Neural progenitor cell (in vitro differentiated cells): ENCODE measurements at regions not wholly inside any gene's neighbourhood (a gene's known extent, or its start where the extent isn't known, plus 50 kb on each side); places are given as distances from the start of the nearest gene placed in this dataset.

Experiments used
- DNase-seq: peaks from one replicate; pipeline ENCODE4 v3.0.0-alpha.2; 2016; ENCODE audit warnings: low spot score
- H2AFZ ChIP-seq: fragments of 200-600 bp; sonication (generic); replicated peaks from 2 replicates; pipeline ENCODE4 v1.6.1; 2016; ENCODE audit warnings: antibody characterized with exemption
- H3F3A ChIP-seq: fragments of 200-600 bp; sonication (generic); 2 replicates; pipeline ENCODE4 v1.6.1; 2016; ENCODE audit warnings: antibody characterized with exemption, low read depth
- H3K27ac ChIP-seq: fragments of 200-600 bp; sonication (generic); 2 replicates; pipeline ENCODE4 v1.5.1; 2016; ENCODE audit warnings: mild to moderate bottlenecking
- H3K27me3 ChIP-seq: fragments of 200-600 bp; sonication (generic); 2 replicates; pipeline ENCODE4 v1.6.1; 2016; ENCODE audit warnings: mild to moderate bottlenecking, moderate library complexity
- H3K36me3 ChIP-seq: fragments of 200-600 bp; sonication (generic); 2 replicates; pipeline ENCODE4 v1.5.1; 2016
- H3K4me1 ChIP-seq: fragments of 200-600 bp; sonication (generic); 2 replicates; pipeline ENCODE4 v1.6.1; 2016; ENCODE audit warnings: mixed run types
- H3K4me2 ChIP-seq: fragments of 200-600 bp; sonication (generic); 2 replicates; pipeline ENCODE4 v1.6.1; 2016
- H3K4me3 ChIP-seq: fragments of 200-600 bp; sonication (generic); 2 replicates; pipeline ENCODE4 v1.5.1; 2016
- H3K79me2 ChIP-seq: fragments of 200-600 bp; sonication (generic); 2 replicates; pipeline ENCODE4 v1.6.1; 2016; ENCODE audit warnings: low read depth
- H3K9ac ChIP-seq: fragments of 200-600 bp; sonication (generic); 2 replicates; pipeline ENCODE4 v1.6.1; 2016
- H3K9me3 ChIP-seq: fragments of 200-600 bp; sonication (generic); 2 replicates; pipeline ENCODE4 v1.5.1; 2016; ENCODE audit warnings: low read depth
- H4K20me1 ChIP-seq: fragments of 200-600 bp; sonication (generic); 2 replicates; pipeline ENCODE4 v1.6.1; 2016; ENCODE audit warnings: low read depth
- H3K27ac Mint-ChIP-seq: 3 replicates; pipeline ENCODE4 v1.8.0; 2021; ENCODE audit warnings: mixed read lengths
- H3K27me3 Mint-ChIP-seq: 2 replicates; pipeline ENCODE4 v1.8.0; 2022; ENCODE audit warnings: low read depth, mild to moderate bottlenecking, inconsistent platforms, moderate library complexity, mixed read lengths; ENCODE audit not compliant: insufficient read depth
- H3K36me3 Mint-ChIP-seq: 3 replicates; pipeline ENCODE4 v1.8.0; 2021; ENCODE audit warnings: mixed read lengths
- H3K4me1 Mint-ChIP-seq: 3 replicates; pipeline ENCODE4 v1.8.0; 2021; ENCODE audit warnings: mixed read lengths
- H3K4me3 Mint-ChIP-seq: 3 replicates; pipeline ENCODE4 v1.8.0; 2021; ENCODE audit warnings: mild to moderate bottlenecking, moderate library complexity, mixed read lengths
- H3K9me3 Mint-ChIP-seq: 3 replicates; pipeline ENCODE4 v1.8.0; 2020; ENCODE audit warnings: mixed read lengths
- CTCF ChIP-seq: fragments of 200-600 bp; sonication (generic); IDR thresholded peaks from 2 replicates; pipeline ENCODE4 v1.5.1; 2017; ENCODE audit warnings: antibody characterized with exemption, mild to moderate bottlenecking
- EZH2 ChIP-seq: fragments of 200-600 bp; sonication (generic); IDR thresholded peaks from 2 replicates; pipeline ENCODE4 v1.6.1; 2017; ENCODE audit warnings: antibody characterized with exemption, mild to moderate bottlenecking, moderate library complexity
- EZH2phosphoT487 ChIP-seq: fragments of 200-600 bp; sonication (generic); IDR thresholded peaks from 2 replicates; pipeline ENCODE4 v1.6.1; 2017; ENCODE audit warnings: antibody characterized with exemption

GRCh38 chr10:117450940-117451339, 75.7 kb upstream of the PDZD8 start:
- no peak overlapping the region for H2AFZ ChIP-seq
- Mint-ChIP-seq H3K36me3 (peaks cover 2% of the 10 kb centered on the region), H3K9me3 (peaks cover 19% of the 10 kb centered on the region), H3K27me3 (peaks cover 15% of the 10 kb centered on the region), H3K4me1 (peaks cover 8% of the 10 kb centered on the region), H3K4me3 (no peak overlapping the region), H3K27ac (no peak overlapping the region)
- no peaks in the 10 kb centered on the region for H3K79me2 ChIP-seq
- H3K27me3 ChIP-seq: no peaks in the 10 kb centered on the region
- H3K9me3 ChIP-seq: peaks cover 4% of the 10 kb centered on the region
- H3K9ac ChIP-seq: no peak overlapping the region
- H3F3A ChIP-seq: peaks cover 8% of the 10 kb centered on the region
- H3K4me1 ChIP-seq: peaks cover 9% of the 10 kb centered on the region
- no peak overlapping the region for H3K27ac ChIP-seq
- no peak overlapping the region for H3K4me2 ChIP-seq
- TF ChIP-seq EZH2: no peak
- TF ChIP-seq CTCF: no peak
- TF ChIP-seq EZH2phosphoT487: no peak
- H4K20me1 ChIP-seq: no peaks in the 10 kb centered on the region
- no peak for DNase-seq
- no peaks in the 10 kb centered on the region for H3K36me3 ChIP-seq
- H3K4me3 ChIP-seq: no peak overlapping the region

GRCh38 chr10:117449636-117450035, 74.4 kb upstream of the PDZD8 start:
- Histone ChIP-seq H4K20me1 (no peaks in the 10 kb centered on the region), H3K79me2 (no peaks in the 10 kb centered on the region), H3K4me1 (peaks cover 9% of the 10 kb centered on the region), H3F3A (peaks cover 8% of the 10 kb centered on the region), H3K36me3 (no peaks in the 10 kb centered on the region), H3K9ac (no peak overlapping the region), H2AFZ (no peak overlapping the region), H3K4me3 (no peak overlapping the region), H3K4me2 (no peak overlapping the region), H3K27me3 (no peaks in the 10 kb centered on the region), H3K27ac (no peak overlapping the region), H3K9me3 (peaks cover 4% of the 10 kb centered on the region)
- H3K9me3 Mint-ChIP-seq: peaks cover 26% of the 10 kb centered on the region
- peaks cover 18% of the 10 kb centered on the region for H3K27me3 Mint-ChIP-seq
- DNase-seq: no peak
- H3K27ac Mint-ChIP-seq: no peak overlapping the region
- peaks cover 2% of the 10 kb centered on the region for H3K36me3 Mint-ChIP-seq
- H3K4me1 Mint-ChIP-seq: peaks cover 8% of the 10 kb centered on the region
- TF ChIP-seq CTCF (peak; percentile 41), EZH2 (no peak)
- no peak overlapping the region for H3K4me3 Mint-ChIP-seq

GRCh38 chr10:117448802-117449201, 73.6 kb upstream of the PDZD8 start:
- H3K4me3 Mint-ChIP-seq: no peak overlapping the region
- no peak overlapping the region for H3K27ac Mint-ChIP-seq
- peaks cover 25% of the 10 kb centered on the region for H3K9me3 Mint-ChIP-seq
- no peak overlapping the region for H3K4me3 ChIP-seq
- no peak overlapping the region for H3K4me2 ChIP-seq
- H3K27ac ChIP-seq: no peak overlapping the region
- H3K9me3 ChIP-seq: peaks cover 4% of the 10 kb centered on the region
- H3K79me2 ChIP-seq: no peaks in the 10 kb centered on the region
- DNase-seq: no peak
- peaks cover 18% of the 10 kb centered on the region for H3K27me3 Mint-ChIP-seq
- peaks cover 8% of the 10 kb centered on the region for H3K4me1 Mint-ChIP-seq
- TF ChIP-seq EZH2 (no peak), CTCF (no peak), EZH2phosphoT487 (no peak)
- H4K20me1 ChIP-seq: no peaks in the 10 kb centered on the region
- no peak overlapping the region for H2AFZ ChIP-seq
- H3F3A ChIP-seq: peaks cover 8% of the 10 kb centered on the region
- H3K9ac ChIP-seq: no peak overlapping the region
- H3K36me3 ChIP-seq: no peaks in the 10 kb centered on the region
- H3K4me1 ChIP-seq: peaks cover 9% of the 10 kb centered on the region
- H3K27me3 ChIP-seq: no peaks in the 10 kb centered on the region
- H3K36me3 Mint-ChIP-seq: peaks cover 2% of the 10 kb centered on the region

GRCh38 chr10:117445992-117446391, 70.8 kb upstream of the PDZD8 start:
- Histone ChIP-seq H3K4me2 (no peak overlapping the region), H3K9me3 (no peaks in the 10 kb centered on the region), H4K20me1 (no peaks in the 10 kb centered on the region), H3K9ac (no peak overlapping the region), H3K36me3 (no peaks in the 10 kb centered on the region), H3K27ac (no peak overlapping the region), H3K27me3 (no peaks in the 10 kb centered on the region), H3K4me1 (peaks cover 9% of the 10 kb centered on the region), H3K79me2 (no peaks in the 10 kb centered on the region), H3F3A (peaks cover 8% of the 10 kb centered on the region), H2AFZ (no peak overlapping the region), H3K4me3 (no peak overlapping the region)
- TF ChIP-seq EZH2phosphoT487 (no peak), CTCF (no peak), EZH2 (no peak)
- peaks cover 16% of the 10 kb centered on the region for H3K4me1 Mint-ChIP-seq
- H3K27ac Mint-ChIP-seq: no peak overlapping the region
- no peak overlapping the region for H3K4me3 Mint-ChIP-seq
- peaks cover 15% of the 10 kb centered on the region for H3K9me3 Mint-ChIP-seq
- DNase-seq: no peak
- H3K36me3 Mint-ChIP-seq: peaks cover 2% of the 10 kb centered on the region
- H3K27me3 Mint-ChIP-seq: peaks cover 15% of the 10 kb centered on the region
